T-cell (primary cell): ENCODE measurements at regions not wholly inside any gene's neighbourhood (a gene's known extent, or its start where the extent isn't known, plus 50 kb on each side); places are given as distances from the start of the nearest gene placed in this dataset.
"Not testable (repeated sequence)": the region's sequence is repeated elsewhere in the genome, so short reads cannot be mapped to it uniquely, and the experiment has no call there.

ENCODE experiments used
- ATAC-seq, 4 experiments: fragments of 200-7000 bp in 3 of 4; fragments of 150-1000 bp in 1 of 4; cut with Tn5 transposase; replicated peaks in 1 of 4; 1 replicate in 3 of 4; 2 replicates in 1 of 4; pipeline ENCODE4 v1.10.0; 2021; ENCODE audit warnings: moderate library complexity in 3 of 4, mild to moderate bottlenecking in 2 of 4, moderate number of reproducible peaks in 1 of 4
- CTCF ChIA-PET, 2 donors: fragments of 300-600 bp; sonication (Branson Sonifier 250); formaldehyde crosslinking; loops; one replicate each; lab custom pipeline; 2022; ENCODE audit warnings: antibody characterized with exemption in 2 of 2; lab: Charles Lee
- POLR2A ChIA-PET, 2 donors: fragments of 300-600 bp; sonication (Branson Sonifier 250); formaldehyde crosslinking; loops; one replicate each; lab custom pipeline; 2022; ENCODE audit warnings: antibody characterized with exemption in 2 of 2; lab: Charles Lee
- DNase-seq, 35 experiments: peaks; one replicate each; pipeline versions ENCODE4 v3.0.0 to v3.0.0-alpha.2; 2013 to 2023
- H3K27ac ChIP-seq: one replicate; pipeline ENCODE4 v1.5.1; 2013; ENCODE audit warnings: low read length
- H3K27me3 ChIP-seq, 2 experiments: replicated peaks in 1 of 2; 1 replicate in 1 of 2; 2 replicates in 1 of 2; pipeline versions ENCODE4 v1.6.1 to v1.7.0; 2013; ENCODE audit warnings: low read length in 1 of 2, mixed read lengths in 1 of 2; ENCODE audit not compliant: control insufficient read depth in 2 of 2, insufficient read depth in 2 of 2; ENCODE audit errors: extremely low read depth in 1 of 2
- H3K36me3 ChIP-seq, 2 donors: 1 replicate in 1 of 2; 2 replicates in 1 of 2; pipeline versions ENCODE4 v1.6.1 to v1.7.0; 2013; ENCODE audit warnings: low read length in 1 of 2; ENCODE audit not compliant: control insufficient read depth in 2 of 2, insufficient read depth in 1 of 2; ENCODE audit errors: extremely low read depth in 1 of 2
- H3K4me1 ChIP-seq, 2 experiments: 1 replicate in 1 of 2; 2 replicates in 1 of 2; pipeline versions ENCODE4 v1.6.1 to v1.7.0; 2013; ENCODE audit warnings: low read length in 2 of 2, mixed read lengths in 1 of 2; ENCODE audit not compliant: insufficient read depth in 2 of 2, control insufficient read depth in 1 of 2; ENCODE audit errors: extremely low read depth in 1 of 2
- H3K4me3 ChIP-seq, 2 donors: 1 replicate in 1 of 2; 2 replicates in 1 of 2; pipeline versions ENCODE4 v1.5.1 to v1.7.0; 2013; ENCODE audit warnings: mild to moderate bottlenecking in 2 of 2, low read length in 1 of 2, moderate library complexity in 1 of 2; ENCODE audit not compliant: control insufficient read depth in 1 of 2; ENCODE audit errors: extremely low read depth in 1 of 2
- H3K9me3 ChIP-seq: 2 replicates; pipeline ENCODE4 v1.7.0; 2013
- H3K27ac Mint-ChIP-seq, 2 donors: one replicate each; pipeline ENCODE4 v1.8.0; 2020 to 2021; ENCODE audit warnings: mild to moderate bottlenecking in 2 of 2, mixed read lengths in 2 of 2
- H3K27me3 Mint-ChIP-seq, 2 donors: one replicate each; pipeline ENCODE4 v1.8.0; 2021 to 2022; ENCODE audit warnings: mixed read lengths in 2 of 2
- H3K36me3 Mint-ChIP-seq: one replicate; pipeline ENCODE4 v1.8.0; 2021; ENCODE audit warnings: mixed read lengths
- H3K4me1 Mint-ChIP-seq, 3 donors: one replicate each; pipeline ENCODE4 v1.8.0; 2020 to 2022; ENCODE audit warnings: mixed read lengths in 3 of 3, mild to moderate bottlenecking in 1 of 3
- H3K4me3 Mint-ChIP-seq, 3 donors: one replicate each; pipeline ENCODE4 v1.8.0; 2020 to 2022; ENCODE audit warnings: mild to moderate bottlenecking in 3 of 3, mixed read lengths in 3 of 3, moderate library complexity in 3 of 3
- H3K9me3 Mint-ChIP-seq, 3 donors: one replicate each; pipeline ENCODE4 v1.8.0; 2020 to 2022; ENCODE audit warnings: mixed read lengths in 3 of 3
- WGBS: methylation state at CpG from one replicate; pipeline ENCODE4 v1.1.5; 2013; ENCODE audit warnings: missing lambda C conversion rate; ENCODE audit not compliant: insufficient coverage; 5-methylcytosine and 5-hydroxymethylcytosine counted together

DNA sequence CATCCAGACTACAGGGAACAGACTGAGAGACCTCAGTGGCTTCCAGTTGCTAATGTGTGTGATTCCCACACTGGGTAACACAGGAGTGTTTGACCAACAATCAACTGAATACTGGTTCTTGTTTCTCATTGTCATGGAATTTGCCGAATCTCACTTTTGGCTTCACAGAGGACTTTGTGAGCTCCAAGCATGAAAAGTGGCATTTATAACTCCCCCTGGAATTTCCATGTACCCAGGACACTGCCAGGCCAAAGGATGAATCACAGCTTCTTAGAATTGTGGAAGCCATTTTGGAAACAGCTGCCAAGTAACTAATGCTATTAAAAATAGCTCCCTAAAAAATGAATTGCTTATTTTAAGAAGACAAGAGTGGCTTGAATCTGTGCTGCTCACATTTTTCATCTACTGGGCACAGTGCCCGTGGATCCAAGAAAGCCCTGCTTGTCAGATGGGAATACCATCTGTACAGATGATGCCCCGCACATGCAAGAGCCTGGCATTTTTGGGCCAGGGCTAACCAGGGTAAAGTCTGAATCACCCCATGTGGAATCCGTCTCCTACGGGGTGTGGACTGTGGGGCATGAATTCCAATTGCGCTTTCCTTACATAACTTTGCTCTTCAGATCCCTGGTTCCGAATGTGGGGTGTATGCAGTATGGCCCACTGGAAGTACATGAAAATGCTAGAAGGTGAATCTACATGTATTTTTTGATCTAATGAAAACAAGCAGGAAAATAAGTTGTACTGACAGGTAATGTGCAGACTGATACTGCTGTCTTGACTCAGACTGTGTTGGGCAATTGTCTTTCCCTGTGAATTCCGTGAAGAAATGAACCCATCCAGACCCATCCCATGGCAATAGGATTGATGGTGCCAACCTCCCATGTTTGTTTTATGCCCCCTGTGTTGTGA is 487.3 kb downstream of the SIPA1L2 start:
- 90% methylated on average over 3 of the region's 8 CpGs for WGBS
- Mint-ChIP-seq H3K4me3 (no peak overlapping the region), H3K4me1 (no peaks in the 10 kb centered on the region), H3K9me3 (peaks cover 0 to 9% (median 5%) of the 10 kb centered on the region in 3 donors), H3K27me3 (peaks cover 5 to 8% of the 10 kb centered on the region in 2 donors), H3K36me3 (no peaks in the 10 kb centered on the region), H3K27ac (no peak overlapping the region)
- ATAC-seq: peak in 1 of 4 experiments; percentile 40
- Histone ChIP-seq H3K27ac (no peak overlapping the region), H3K27me3 (no peaks in the 10 kb centered on the region), H3K9me3 (no peaks in the 10 kb centered on the region), H3K4me3 (no peak overlapping the region), H3K4me1 (no peaks in the 10 kb centered on the region), H3K36me3 (no peaks in the 10 kb centered on the region)
- CTCF ChIA-PET: no interaction called here
- POLR2A ChIA-PET: no interaction called here
- DNase-seq: no peak

DNA sequence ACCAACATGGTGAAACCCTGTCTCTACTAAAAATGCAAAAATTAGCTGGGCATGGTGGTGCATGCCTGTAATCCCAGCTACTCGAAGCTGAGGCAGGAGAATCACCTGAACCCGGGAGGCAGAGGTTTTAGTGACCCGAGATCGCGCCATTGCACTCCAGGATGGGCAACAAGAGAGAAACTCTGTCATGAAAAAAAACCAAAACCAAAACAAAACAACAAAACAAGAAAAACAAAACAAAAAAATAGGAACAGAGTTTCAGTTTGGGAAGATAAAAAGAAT is 488.8 kb downstream of the SIPA1L2 start:
- H3K36me3 Mint-ChIP-seq, H3K4me1 ChIP-seq, H3K4me3 ChIP-seq, H3K9me3 ChIP-seq, ATAC-seq, H3K36me3 ChIP-seq, H3K9me3 Mint-ChIP-seq, H3K27ac ChIP-seq, H3K27ac Mint-ChIP-seq, H3K4me3 Mint-ChIP-seq, DNase-seq, CTCF ChIA-PET, H3K4me1 Mint-ChIP-seq, H3K27me3 ChIP-seq, POLR2A ChIA-PET: not testable (repeated sequence)
- WGBS: 80% methylated on average over 1 of the region's 5 CpGs
- peaks cover 2 to 13% of the 10 kb centered on the region in 2 donors for H3K27me3 Mint-ChIP-seq

DNA sequence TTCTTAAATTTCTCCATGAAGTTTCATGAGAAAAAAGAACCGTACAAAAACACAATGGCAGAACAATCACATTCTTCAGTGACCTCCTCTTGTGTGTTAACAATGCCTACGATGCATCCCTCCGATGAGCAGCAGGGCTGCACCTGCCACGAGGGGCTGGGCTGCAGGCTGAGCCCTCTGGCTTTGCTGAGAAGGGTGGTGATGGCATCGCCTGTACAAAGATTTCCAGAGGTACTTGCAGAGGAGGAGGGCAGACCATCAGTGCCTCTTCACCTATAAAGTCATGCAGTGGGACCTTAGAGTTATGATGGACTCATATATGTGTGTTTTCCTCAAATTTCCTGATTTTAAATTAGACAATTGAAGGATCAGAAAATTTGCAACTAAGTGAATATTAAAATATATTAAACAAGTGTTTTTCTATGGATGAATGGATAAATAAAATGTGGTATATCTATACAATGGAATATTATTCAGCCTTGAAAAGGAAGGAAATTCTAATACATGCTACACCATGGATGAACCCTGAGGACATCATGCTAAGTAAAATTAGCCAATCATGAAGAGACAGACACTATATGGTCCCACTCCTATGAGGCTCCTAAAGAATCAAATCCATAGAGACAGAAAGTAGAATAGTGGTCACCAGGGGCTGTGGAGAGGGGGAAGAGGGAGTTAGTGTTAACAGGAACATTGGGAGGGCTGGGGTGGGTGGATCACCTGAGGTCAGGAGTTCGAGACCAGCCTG is 489.3 kb downstream of the SIPA1L2 start:
- no peak for DNase-seq
- WGBS: 80% methylated on average over 1 of the region's 6 CpGs

DNA sequence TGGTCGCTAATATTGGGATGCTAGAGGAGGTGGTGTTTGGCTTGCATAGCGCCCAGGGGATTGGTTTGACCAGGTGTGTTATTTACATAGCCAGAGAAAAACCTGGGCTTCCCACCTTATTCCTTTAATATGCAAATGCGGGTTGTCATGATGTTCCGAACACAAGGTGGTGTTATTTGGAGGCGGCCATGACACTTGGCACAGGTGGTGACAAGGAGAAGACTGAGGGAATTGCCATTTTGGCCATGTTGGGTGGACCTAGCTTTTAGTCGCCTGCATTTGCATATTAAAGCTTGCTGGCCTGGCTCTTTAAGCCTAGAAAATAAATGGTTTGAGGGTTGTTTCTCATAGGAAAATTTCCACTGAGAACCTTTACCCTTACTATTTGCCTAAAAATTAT is 490.5 kb downstream of the SIPA1L2 start:
- peaks cover 0 to 3% of the 10 kb centered on the region in 2 experiments for H3K27me3 ChIP-seq
- Mint-ChIP-seq H3K4me1 (no peaks in the 10 kb centered on the region), H3K36me3 (no peaks in the 10 kb centered on the region), H3K9me3 (peaks cover 0 to 5% (median 3%) of the 10 kb centered on the region in 3 donors), H3K27ac (no peak overlapping the region), H3K4me3 (no peak overlapping the region), H3K27me3 (peaks cover 2 to 14% of the 10 kb centered on the region in 2 donors)
- ATAC-seq (no peak), DNase-seq (no peak)
- H3K4me3 ChIP-seq: no peak overlapping the region
- H3K4me1 ChIP-seq: no peaks in the 10 kb centered on the region
- ChIA-PET POLR2A (interaction anchor here in 1 of 2 donors (0.6 kb wide), 1 partner anchor 582 kb away, joined by 4 read pairs; no protein-coding TSS in a partner anchor), CTCF (interaction anchor here in 1 of 2 donors (0.7 kb wide), 1 partner anchor 1162 kb away, joined by 3 read pairs; no protein-coding TSS in a partner anchor)
- no peaks in the 10 kb centered on the region for H3K36me3 ChIP-seq
- 100% methylated on average over 1 of the region's 6 CpGs for WGBS
- H3K27ac ChIP-seq: no peak overlapping the region
- H3K9me3 ChIP-seq: no peaks in the 10 kb centered on the region

More for the DNA sequence above, 489.3 kb downstream of the SIPA1L2 start:
- H3K9me3 Mint-ChIP-seq: peaks cover 0 to 5% (median 3%) of the 10 kb centered on the region in 3 donors
- H3K36me3 ChIP-seq: no peaks in the 10 kb centered on the region
- H3K4me3 ChIP-seq: no peak overlapping the region
- ATAC-seq: no peak
- ChIA-PET POLR2A (no interaction called here), CTCF (no interaction called here)
- peaks cover 2 to 14% of the 10 kb centered on the region in 2 donors for H3K27me3 Mint-ChIP-seq
- H3K27ac Mint-ChIP-seq: no peak overlapping the region
- no peak overlapping the region for H3K4me3 Mint-ChIP-seq
- no peaks in the 10 kb centered on the region for H3K4me1 Mint-ChIP-seq
- no peaks in the 10 kb centered on the region for H3K36me3 Mint-ChIP-seq
- H3K4me1 ChIP-seq: no peaks in the 10 kb centered on the region
- no peak overlapping the region for H3K27ac ChIP-seq
- no peaks in the 10 kb centered on the region for H3K9me3 ChIP-seq
- peaks cover 0 to 3% of the 10 kb centered on the region in 2 experiments for H3K27me3 ChIP-seq

GRCh38 chr1:232138044-232138443 is 491.9 kb downstream of the SIPA1L2 start:
- H3K27ac Mint-ChIP-seq: no peak overlapping the region
- H3K9me3 Mint-ChIP-seq: peaks cover 0 to 5% (median 3%) of the 10 kb centered on the region in 3 donors
- H3K36me3 Mint-ChIP-seq: no peaks in the 10 kb centered on the region
- peaks cover 2 to 14% of the 10 kb centered on the region in 2 donors for H3K27me3 Mint-ChIP-seq
- WGBS: 91% methylated on average over 6 of the region's 7 CpGs
- Histone ChIP-seq H3K27me3 (peaks cover 0 to 3% of the 10 kb centered on the region in 2 experiments), H3K4me3 (no peak overlapping the region), H3K27ac (no peak overlapping the region), H3K9me3 (no peaks in the 10 kb centered on the region), H3K4me1 (no peaks in the 10 kb centered on the region), H3K36me3 (no peaks in the 10 kb centered on the region)
- H3K4me3 Mint-ChIP-seq: no peak overlapping the region
- POLR2A ChIA-PET: interaction anchor here in 1 of 2 donors (0.7 kb wide), 2 partner anchors 138 to 782 kb away, joined by 9 to 10 read pairs; no protein-coding TSS in a partner anchor
- no peak for ATAC-seq
- H3K4me1 Mint-ChIP-seq: no peaks in the 10 kb centered on the region
- CTCF ChIA-PET: no interaction called here
- no peak for DNase-seq

DNA sequence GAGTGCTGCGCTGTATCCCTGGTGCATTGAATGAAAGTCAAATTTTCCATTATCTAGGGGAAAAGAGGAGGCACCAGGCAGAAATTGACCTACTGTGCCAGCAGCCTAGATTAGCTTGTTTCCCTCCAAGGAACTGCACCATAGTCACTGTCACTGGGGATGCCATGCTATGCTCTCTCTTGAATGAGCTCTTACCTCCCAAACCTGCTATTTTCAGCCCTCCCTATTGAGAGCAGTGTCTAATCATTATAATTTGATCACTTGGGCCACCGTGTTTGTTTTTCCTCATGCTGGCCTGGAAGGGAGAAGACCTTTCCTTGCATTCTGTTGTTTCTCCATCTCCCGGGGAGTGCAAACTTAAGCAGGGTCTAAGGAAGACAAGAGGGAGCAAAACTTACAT is 492.9 kb downstream of the SIPA1L2 start:
- ATAC-seq: no peak
- Histone ChIP-seq H3K27ac (no peak overlapping the region), H3K4me3 (no peak overlapping the region), H3K27me3 (peaks cover 0 to 3% of the 10 kb centered on the region in 2 experiments), H3K4me1 (no peaks in the 10 kb centered on the region), H3K9me3 (no peaks in the 10 kb centered on the region), H3K36me3 (no peaks in the 10 kb centered on the region)
- POLR2A ChIA-PET: no interaction called here
- no peaks in the 10 kb centered on the region for H3K36me3 Mint-ChIP-seq
- no peak overlapping the region for H3K27ac Mint-ChIP-seq
- peaks cover 2 to 14% of the 10 kb centered on the region in 2 donors for H3K27me3 Mint-ChIP-seq
- H3K4me3 Mint-ChIP-seq: no peak overlapping the region
- no peaks in the 10 kb centered on the region for H3K4me1 Mint-ChIP-seq
- CTCF ChIA-PET: no interaction called here
- DNase-seq: no peak
- WGBS: no CpG with 5 or more reads among the region's 3 CpGs
- H3K9me3 Mint-ChIP-seq: peaks cover 0 to 5% (median 3%) of the 10 kb centered on the region in 3 donors
